ENCODE measurements at regions not wholly inside any gene's neighbourhood (a gene's known extent, or its start where the extent isn't known, plus 50 kb on each side); places are given as distances from the start of the nearest gene placed in this dataset.

- intact Hi-C loops (cut with micrococcal nuclease), result no loop called here
These were observed 406.4 kb upstream of the RNF32 start for GRCh38 chr7:156234192-156234591.

GRCh38 chr7:156232931-156233705, 407.5 kb upstream of the RNF32 start:
- intact Hi-C loops (cut with micrococcal nuclease), result no loop called here

GRCh38 chr7:156230576-156230975, 410.0 kb upstream of the RNF32 start:
- intact Hi-C loops (cut with micrococcal nuclease), result no loop called here

GRCh38 chr7:156224833-156225225, 412.6 kb upstream of the SHH start:
- intact Hi-C loops (cut with micrococcal nuclease), result no loop called here

- intact Hi-C loops (cut with micrococcal nuclease), result no loop called here
These were observed 411.9 kb upstream of the SHH start for GRCh38 chr7:156223935-156224832.

- intact Hi-C loops (cut with micrococcal nuclease), result no loop called here
These were observed 410.3 kb upstream of the SHH start for GRCh38 chr7:156222611-156223010.

GRCh38 chr7:156222151-156222550, 409.9 kb upstream of the SHH start:
- intact Hi-C loops (cut with micrococcal nuclease), result no loop called here

- intact Hi-C loops (cut with micrococcal nuclease), result no loop called here
These were observed 408.4 kb upstream of the SHH start for GRCh38 chr7:156220701-156221100.

GRCh38 chr7:156220078-156220605, 407.9 kb upstream of the SHH start:
- intact Hi-C loops (cut with micrococcal nuclease), result no loop called here

GRCh38 chr7:156219307-156220077, 407.2 kb upstream of the SHH start:
- intact Hi-C loops (cut with micrococcal nuclease), result no loop called here

GRCh38 chr7:156218544-156219306, 406.5 kb upstream of the SHH start:
- intact Hi-C loops (cut with micrococcal nuclease), result no loop called here

- intact Hi-C loops (cut with micrococcal nuclease), result no loop called here
These were observed 405.5 kb upstream of the SHH start for GRCh38 chr7:156217803-156218202.

- intact Hi-C loops (cut with micrococcal nuclease), result no loop called here
These were observed 396.8 kb upstream of the SHH start for GRCh38 chr7:156209087-156209486.

- intact Hi-C loops (cut with micrococcal nuclease), result no loop called here
These were observed 395.0 kb upstream of the SHH start for GRCh38 chr7:156207306-156207705.

GRCh38 chr7:156206174-156206573, 393.9 kb upstream of the SHH start:
- intact Hi-C loops (cut with micrococcal nuclease), result no loop called here

GRCh38 chr7:156204820-156205219, 392.6 kb upstream of the SHH start:
- intact Hi-C loops (cut with micrococcal nuclease), result no loop called here

- intact Hi-C loops (cut with micrococcal nuclease), result no loop called here
These were observed 391.7 kb upstream of the SHH start for GRCh38 chr7:156203923-156204322.

- intact Hi-C loops (cut with micrococcal nuclease), result no loop called here
These were observed 386.0 kb upstream of the SHH start for GRCh38 chr7:156198277-156198676.

GRCh38 chr7:156196649-156197048, 384.4 kb upstream of the SHH start:
- intact Hi-C loops (cut with micrococcal nuclease), result no loop called here

- intact Hi-C loops (cut with micrococcal nuclease), result no loop called here
These were observed 383.0 kb upstream of the SHH start for GRCh38 chr7:156195276-156195675.

GRCh38 chr7:156194813-156195212, 382.6 kb upstream of the SHH start:
- intact Hi-C loops (cut with micrococcal nuclease), result no loop called here
